ENCODE measurements at regions not wholly inside any gene's neighbourhood (a gene's known extent, or its start where the extent isn't known, plus 50 kb on each side); places are given as distances from the start of the nearest gene placed in this dataset.
"Not testable (repeated sequence)": the region's sequence is repeated elsewhere in the genome, so short reads cannot be mapped to it uniquely, and the experiment has no call there.

- TF ChIP-seq, protein P1, sequence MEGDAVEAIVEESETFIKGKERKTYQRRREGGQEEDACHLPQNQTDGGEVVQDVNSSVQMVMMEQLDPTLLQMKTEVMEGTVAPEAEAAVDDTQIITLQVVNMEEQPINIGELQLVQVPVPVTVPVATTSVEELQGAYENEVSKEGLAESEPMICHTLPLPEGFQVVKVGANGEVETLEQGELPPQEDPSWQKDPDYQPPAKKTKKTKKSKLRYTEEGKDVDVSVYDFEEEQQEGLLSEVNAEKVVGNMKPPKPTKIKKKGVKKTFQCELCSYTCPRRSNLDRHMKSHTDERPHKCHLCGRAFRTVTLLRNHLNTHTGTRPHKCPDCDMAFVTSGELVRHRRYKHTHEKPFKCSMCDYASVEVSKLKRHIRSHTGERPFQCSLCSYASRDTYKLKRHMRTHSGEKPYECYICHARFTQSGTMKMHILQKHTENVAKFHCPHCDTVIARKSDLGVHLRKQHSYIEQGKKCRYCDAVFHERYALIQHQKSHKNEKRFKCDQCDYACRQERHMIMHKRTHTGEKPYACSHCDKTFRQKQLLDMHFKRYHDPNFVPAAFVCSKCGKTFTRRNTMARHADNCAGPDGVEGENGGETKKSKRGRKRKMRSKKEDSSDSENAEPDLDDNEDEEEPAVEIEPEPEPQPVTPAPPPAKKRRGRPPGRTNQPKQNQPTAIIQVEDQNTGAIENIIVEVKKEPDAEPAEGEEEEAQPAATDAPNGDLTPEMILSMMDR (IDR thresholded peaks at IDR 0.05): not testable (repeated sequence)
- not testable (repeated sequence) for TF ChIP-seq POLR2A (IDR thresholded peaks at IDR 0.05)
These were observed 156.8 kb upstream of the TMEM72 start for GRCh38 chr10:44754355-44754754.
